Mesendoderm (in vitro differentiated cells): ENCODE measurements at regions not wholly inside any gene's neighbourhood (a gene's known extent, or its start where the extent isn't known, plus 50 kb on each side); places are given as distances from the start of the nearest gene placed in this dataset.

Source experiments
- DNase-seq: peaks from one replicate; pipeline ENCODE4 v3.0.0; 2013
- H2AK5ac ChIP-seq: 2 replicates; pipeline ENCODE4 v1.6.1; 2013; ENCODE audit warnings: low read length, inconsistent platforms
- H2BK120ac ChIP-seq: 2 replicates; pipeline ENCODE4 v1.6.1; 2013; ENCODE audit warnings: low read depth, mild to moderate bottlenecking, low read length, moderate library complexity, mixed read lengths
- H2BK15ac ChIP-seq: replicated peaks from 2 replicates; pipeline ENCODE4 v1.6.1; 2013; ENCODE audit warnings: low read depth, mild to moderate bottlenecking, moderate library complexity
- H2BK5ac ChIP-seq: 2 replicates; pipeline ENCODE4 v1.6.1; 2013; ENCODE audit warnings: low read length, inconsistent platforms
- H3K18ac ChIP-seq: 2 replicates; pipeline ENCODE4 v1.6.1; 2013; ENCODE audit warnings: mild to moderate bottlenecking, low read length, mixed read lengths
- H3K23ac ChIP-seq: one replicate; pipeline ENCODE4 v1.6.1; 2013; ENCODE audit warnings: low read length
- H3K27ac ChIP-seq: 2 replicates; pipeline ENCODE4 v1.5.1; 2013; ENCODE audit warnings: low read depth, mild to moderate bottlenecking, inconsistent platforms, low read length, moderate library complexity
- H3K27me3 ChIP-seq: 2 replicates; pipeline ENCODE4 v1.6.1; 2013; ENCODE audit warnings: low read length, control low read depth, mild to moderate bottlenecking, inconsistent platforms; ENCODE audit not compliant: insufficient read depth, poor library complexity
- H3K36me3 ChIP-seq: 2 replicates; pipeline ENCODE4 v1.6.1; 2013; ENCODE audit warnings: low read length, inconsistent platforms; ENCODE audit not compliant: control insufficient read depth, insufficient read depth
- H3K4ac ChIP-seq: one replicate; pipeline ENCODE4 v1.6.1; 2013; ENCODE audit warnings: low read depth, mild to moderate bottlenecking, low read length, moderate library complexity
- H3K4me1 ChIP-seq: 2 replicates; pipeline ENCODE4 v1.6.1; 2013; ENCODE audit warnings: low read depth, low read length, inconsistent platforms; ENCODE audit not compliant: control insufficient read depth
- H3K4me2 ChIP-seq: 2 replicates; pipeline ENCODE4 v1.6.1; 2013; ENCODE audit warnings: low read length
- H3K4me3 ChIP-seq: 2 replicates; pipeline ENCODE4 v1.5.1; 2013; ENCODE audit warnings: mild to moderate bottlenecking, low read length
- H3K56ac ChIP-seq: one replicate; pipeline ENCODE4 v1.6.1; 2013; ENCODE audit warnings: low read length
- H3K79me1 ChIP-seq: 2 replicates; pipeline ENCODE4 v1.6.1; 2013; ENCODE audit warnings: low read length, inconsistent platforms
- H3K79me2 ChIP-seq: 2 replicates; pipeline ENCODE4 v1.6.1; 2013; ENCODE audit warnings: mild to moderate bottlenecking, low read length; ENCODE audit not compliant: control insufficient read depth, insufficient read depth
- H3K9ac ChIP-seq: 2 replicates; pipeline ENCODE4 v1.6.1; 2013; ENCODE audit warnings: low read length, inconsistent platforms
- H4K5ac ChIP-seq: one replicate; pipeline ENCODE4 v1.6.1; 2013; ENCODE audit warnings: low read length
- H4K8ac ChIP-seq: one replicate; pipeline ENCODE4 v1.6.1; 2013; ENCODE audit warnings: low read depth, mild to moderate bottlenecking, control low read depth, low read length, moderate library complexity
- WGBS: extraction: QIAGEN DNeasy Blood & Tissue Kit; methylation state at CpG from one replicate; pipeline ENCODE4 v1.1.7; 2013; ENCODE audit warnings: low lambda C conversion rate, missing lambda C conversion rate; ENCODE audit not compliant: insufficient coverage; ENCODE audit errors: extremely low coverage; 5-methylcytosine and 5-hydroxymethylcytosine counted together

DNA sequence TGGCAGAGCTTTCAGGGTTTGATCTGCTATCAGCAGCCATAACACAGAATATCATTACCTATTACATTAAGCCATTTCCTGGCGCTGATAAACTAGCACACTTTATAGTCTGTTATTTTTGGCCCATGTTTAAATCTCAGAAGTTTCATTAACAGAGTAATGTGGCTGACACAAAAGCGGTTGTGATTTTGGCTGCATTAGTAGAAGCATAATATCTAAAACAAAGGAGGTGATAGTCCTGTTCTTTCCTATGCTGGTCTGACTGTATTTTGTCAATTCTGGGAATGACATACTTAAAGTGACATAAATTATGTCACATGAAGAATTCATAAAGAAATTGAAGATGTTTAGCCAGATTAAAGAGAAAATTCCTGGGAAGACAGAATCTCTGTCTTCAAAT is 151.3 kb upstream of the KCND3 start:
- no peak overlapping the region for H4K5ac ChIP-seq
- H3K56ac ChIP-seq: no peak overlapping the region
- H3K27ac ChIP-seq: no peak overlapping the region
- no peaks in the 10 kb centered on the region for H3K4me1 ChIP-seq
- DNase-seq: no peak
- no peak overlapping the region for H2BK15ac ChIP-seq
- H3K27me3 ChIP-seq: no peaks in the 10 kb centered on the region
- no peak overlapping the region for H3K4me3 ChIP-seq
- no peak overlapping the region for H3K18ac ChIP-seq
- no peak overlapping the region for H3K23ac ChIP-seq
- H3K79me2 ChIP-seq: no peaks in the 10 kb centered on the region
- H3K36me3 ChIP-seq: no peaks in the 10 kb centered on the region
- H4K8ac ChIP-seq: no peak overlapping the region
- H3K4me2 ChIP-seq: no peak overlapping the region
- H2BK5ac ChIP-seq: no peak overlapping the region
- no peak overlapping the region for H3K4ac ChIP-seq
- WGBS: no CpG with 5 or more reads among the region's 2 CpGs
- no peaks in the 10 kb centered on the region for H3K79me1 ChIP-seq
- H3K9ac ChIP-seq: no peak overlapping the region
- H2AK5ac ChIP-seq: no peak overlapping the region
- H2BK120ac ChIP-seq: no peak overlapping the region

DNA sequence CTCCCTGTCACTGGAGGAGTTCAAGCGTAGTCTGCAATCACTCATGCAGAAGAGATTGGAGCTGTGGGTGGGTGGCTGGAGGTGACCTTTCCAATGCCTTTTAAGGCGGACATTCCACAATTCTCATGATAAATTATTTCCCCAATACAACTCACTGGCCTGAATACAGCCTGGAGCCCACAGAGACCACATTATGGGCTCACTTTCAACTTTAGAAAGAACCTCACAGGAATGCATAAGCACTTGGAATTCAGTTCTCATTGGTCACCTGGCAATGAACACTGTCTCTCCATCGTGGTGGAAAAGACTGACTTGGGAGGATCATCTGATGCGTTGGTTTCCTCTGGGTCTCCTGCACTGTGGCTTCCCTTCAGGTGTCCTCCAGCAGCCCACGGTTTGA is 151.8 kb upstream of the KCND3 start:
- no peak overlapping the region for H2BK15ac ChIP-seq
- DNase-seq: no peak
- no peak overlapping the region for H3K4me3 ChIP-seq
- no peaks in the 10 kb centered on the region for H3K27me3 ChIP-seq
- no peak overlapping the region for H3K23ac ChIP-seq
- no peak overlapping the region for H2BK120ac ChIP-seq
- WGBS: no CpG with 5 or more reads among the region's 5 CpGs
- H3K18ac ChIP-seq: no peak overlapping the region
- H3K27ac ChIP-seq: no peak overlapping the region
- H3K9ac ChIP-seq: no peak overlapping the region
- H4K5ac ChIP-seq: no peak overlapping the region
- H3K79me1 ChIP-seq: no peaks in the 10 kb centered on the region
- H3K56ac ChIP-seq: no peak overlapping the region
- H2AK5ac ChIP-seq: no peak overlapping the region
- no peak overlapping the region for H4K8ac ChIP-seq
- no peak overlapping the region for H2BK5ac ChIP-seq
- H3K4me2 ChIP-seq: no peak overlapping the region
- no peaks in the 10 kb centered on the region for H3K4me1 ChIP-seq
- H3K79me2 ChIP-seq: no peaks in the 10 kb centered on the region
- no peak overlapping the region for H3K4ac ChIP-seq
- no peaks in the 10 kb centered on the region for H3K36me3 ChIP-seq

DNA sequence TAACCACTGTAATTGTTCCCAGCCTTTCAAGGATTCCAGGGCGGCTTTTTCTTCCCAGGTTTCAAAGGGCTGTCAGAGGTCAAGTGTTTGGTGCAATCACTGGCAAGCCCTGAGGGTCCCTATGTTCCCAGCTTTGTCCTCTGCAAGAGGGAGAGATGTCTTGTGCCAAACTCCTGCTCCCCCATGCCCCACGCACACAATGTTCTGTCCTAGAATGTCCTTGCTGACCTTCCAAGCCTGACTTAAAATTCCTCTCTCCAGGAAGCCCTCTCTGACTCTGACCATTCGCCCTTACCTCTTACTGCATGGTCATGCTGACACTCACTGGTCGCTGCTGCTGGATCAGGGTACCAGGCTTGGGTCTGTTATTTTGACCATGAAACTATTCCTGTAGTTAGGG is 152.5 kb upstream of the KCND3 start:
- no peak overlapping the region for H2BK120ac ChIP-seq
- H3K56ac ChIP-seq: no peak overlapping the region
- H3K4ac ChIP-seq: no peak overlapping the region
- H3K36me3 ChIP-seq: no peaks in the 10 kb centered on the region
- H3K27ac ChIP-seq: no peak overlapping the region
- no CpG with 5 or more reads among the region's 4 CpGs for WGBS
- no peaks in the 10 kb centered on the region for H3K79me2 ChIP-seq
- H3K4me2 ChIP-seq: no peak overlapping the region
- H3K4me3 ChIP-seq: no peak overlapping the region
- H3K9ac ChIP-seq: no peak overlapping the region
- no peak overlapping the region for H2AK5ac ChIP-seq
- DNase-seq: no peak
- H3K23ac ChIP-seq: no peak overlapping the region
- H4K5ac ChIP-seq: no peak overlapping the region
- H2BK15ac ChIP-seq: no peak overlapping the region
- no peak overlapping the region for H2BK5ac ChIP-seq
- H3K79me1 ChIP-seq: no peaks in the 10 kb centered on the region
- no peaks in the 10 kb centered on the region for H3K27me3 ChIP-seq
- H3K4me1 ChIP-seq: no peaks in the 10 kb centered on the region
- no peak overlapping the region for H3K18ac ChIP-seq
- H4K8ac ChIP-seq: no peak overlapping the region

DNA sequence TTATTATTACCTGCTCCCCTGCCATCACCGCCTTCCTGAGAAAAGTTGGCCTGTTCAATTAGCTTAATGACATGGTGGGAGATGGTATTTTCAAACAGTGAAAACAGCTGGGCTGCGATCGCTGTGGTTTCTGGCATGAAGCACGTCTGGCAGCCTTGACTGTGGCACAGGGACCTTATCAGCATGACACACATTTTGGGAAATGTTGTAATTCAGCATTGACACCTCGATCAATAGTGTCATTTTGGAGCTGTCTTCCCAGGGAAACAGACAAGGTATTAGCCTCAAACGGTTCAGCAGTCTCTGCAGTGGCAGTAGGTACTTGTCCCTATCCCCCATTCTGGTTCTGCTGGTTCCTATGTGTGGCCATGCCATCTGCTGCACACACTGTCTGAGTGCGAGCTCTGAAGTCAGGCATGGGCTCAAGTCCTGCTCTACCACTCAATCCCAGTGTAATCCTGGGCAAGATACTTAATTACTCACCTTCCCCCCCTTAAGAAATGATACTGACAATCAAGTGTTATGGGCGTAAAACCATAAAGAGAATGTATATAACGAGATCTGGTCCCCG is 154.5 kb upstream of the KCND3 start:
- no CpG with 5 or more reads among the region's 10 CpGs for WGBS

DNA sequence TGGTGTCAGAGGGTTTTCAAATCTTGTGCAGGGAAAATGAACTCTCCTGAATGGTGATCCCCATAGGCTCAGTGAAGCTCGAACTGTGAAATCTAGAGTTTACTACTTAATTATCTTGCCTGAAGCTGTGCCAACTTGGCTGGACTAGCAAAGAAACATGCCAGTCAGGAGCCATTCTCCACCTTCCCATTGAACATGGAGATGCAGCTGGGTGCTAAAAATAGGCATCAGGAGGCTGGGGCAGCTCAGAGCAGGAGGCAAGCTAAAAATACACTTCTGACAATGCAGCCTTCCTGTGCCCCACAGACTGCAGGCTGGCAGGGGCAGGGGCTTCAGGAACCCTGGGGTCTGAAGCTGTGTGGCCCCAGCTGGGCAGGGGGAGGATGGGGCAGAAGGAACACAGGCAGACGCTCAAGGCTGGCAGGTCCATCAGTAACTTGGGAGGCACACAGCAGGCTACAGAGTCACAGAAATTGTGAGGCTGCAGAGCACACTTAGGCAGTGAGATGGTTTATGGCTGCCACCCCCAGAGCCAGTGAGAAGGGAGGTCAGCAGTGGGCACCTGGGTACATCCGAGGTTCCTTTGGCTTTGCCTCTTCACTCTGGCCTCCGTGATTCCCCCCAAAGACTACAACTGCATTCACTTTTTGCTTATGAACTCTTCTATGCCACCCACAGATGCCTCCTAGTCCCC is 155.4 kb upstream of the KCND3 start:
- Histone ChIP-seq H2BK15ac (no peak overlapping the region), H3K4me2 (no peak overlapping the region), H2AK5ac (no peak overlapping the region), H4K5ac (no peak overlapping the region), H2BK120ac (no peak overlapping the region), H3K18ac (no peak overlapping the region), H3K79me1 (no peaks in the 10 kb centered on the region), H3K4me3 (no peak overlapping the region), H3K9ac (no peak overlapping the region), H3K4me1 (no peaks in the 10 kb centered on the region), H3K4ac (no peak overlapping the region), H3K56ac (no peak overlapping the region), H3K23ac (no peak overlapping the region), H4K8ac (no peak overlapping the region), H3K36me3 (no peaks in the 10 kb centered on the region), H2BK5ac (no peak overlapping the region), H3K27ac (no peak overlapping the region), H3K79me2 (no peaks in the 10 kb centered on the region), H3K27me3 (no peaks in the 10 kb centered on the region)
- no CpG with 5 or more reads among the region's 4 CpGs for WGBS
- DNase-seq: no peak

More for the DNA sequence above, 154.5 kb upstream of the KCND3 start:
- H3K4me3 ChIP-seq: no peak overlapping the region
- H3K4ac ChIP-seq: no peak overlapping the region
- H3K9ac ChIP-seq: no peak overlapping the region
- no peak overlapping the region for H3K4me2 ChIP-seq
- no peak overlapping the region for H2BK15ac ChIP-seq
- no peak overlapping the region for H4K5ac ChIP-seq
- no peaks in the 10 kb centered on the region for H3K79me1 ChIP-seq
- H2BK120ac ChIP-seq: no peak overlapping the region
- no peak for DNase-seq
- H3K4me1 ChIP-seq: no peaks in the 10 kb centered on the region
- H3K27me3 ChIP-seq: no peaks in the 10 kb centered on the region
- H3K27ac ChIP-seq: no peak overlapping the region
- H3K36me3 ChIP-seq: no peaks in the 10 kb centered on the region
- H3K23ac ChIP-seq: no peak overlapping the region
- H2AK5ac ChIP-seq: no peak overlapping the region
- no peak overlapping the region for H3K18ac ChIP-seq
- no peak overlapping the region for H2BK5ac ChIP-seq
- H3K56ac ChIP-seq: no peak overlapping the region
- no peak overlapping the region for H4K8ac ChIP-seq
- no peaks in the 10 kb centered on the region for H3K79me2 ChIP-seq

DNA sequence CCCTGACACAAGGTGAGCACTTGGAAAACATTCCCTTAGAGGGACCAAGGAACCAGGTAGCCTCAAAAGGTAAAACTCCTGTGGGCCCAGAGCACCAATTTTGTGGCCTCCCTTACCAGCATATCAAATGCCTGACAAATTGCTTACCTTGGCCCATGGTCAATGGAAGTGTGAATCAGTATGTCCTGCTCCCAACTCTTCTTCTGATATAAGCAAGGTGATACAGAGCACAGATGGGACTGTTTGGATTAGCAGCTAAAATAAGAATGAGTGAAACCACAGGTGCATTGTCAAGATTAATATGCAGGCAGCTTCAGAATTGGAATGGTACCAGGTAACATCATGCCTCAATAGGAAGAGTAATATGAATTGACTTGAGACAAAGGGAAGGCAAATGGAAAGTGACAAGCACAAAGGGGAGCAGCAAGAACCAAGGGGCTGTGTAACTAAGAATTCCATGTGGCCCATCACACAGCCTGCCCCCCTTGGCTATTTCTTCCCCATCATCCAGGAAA is 156.8 kb upstream of the KCND3 start:
- DNase-seq: no peak
- Histone ChIP-seq H3K27me3 (no peaks in the 10 kb centered on the region), H3K79me1 (no peaks in the 10 kb centered on the region), H4K8ac (no peak overlapping the region), H3K23ac (no peak overlapping the region), H3K27ac (no peak overlapping the region), H3K56ac (no peak overlapping the region), H3K4ac (no peak overlapping the region), H4K5ac (no peak overlapping the region), H3K36me3 (no peaks in the 10 kb centered on the region), H3K9ac (no peak overlapping the region), H3K4me1 (no peaks in the 10 kb centered on the region), H2BK15ac (no peak overlapping the region), H2BK5ac (no peak overlapping the region), H2AK5ac (no peak overlapping the region), H3K18ac (no peak overlapping the region), H3K4me3 (no peak overlapping the region), H3K4me2 (no peak overlapping the region), H2BK120ac (no peak overlapping the region), H3K79me2 (no peaks in the 10 kb centered on the region)
